GM18519 (cell line): ENCODE measurements at regions not wholly inside any gene's neighbourhood (a gene's known extent, or its start where the extent isn't known, plus 50 kb on each side); places are given as distances from the start of the nearest gene placed in this dataset.

ENCODE experiments used
- ATAC-seq: cut with Tn5 transposase; IDR thresholded peaks from one replicate; pipeline ENCODE4 v1.9.1; 2021; ENCODE audit warnings: mild to moderate bottlenecking, moderate library complexity; ENCODE audit not compliant: unreplicated experiment, low FRiP score

GRCh38 chr12:82174936-82175335 is 183.3 kb downstream of the CCDC59 start:
- ATAC-seq: no peak

- no peak for ATAC-seq
Measured at GRCh38 chr12:82174383-82174782, 183.8 kb downstream of the CCDC59 start.

GRCh38 chr12:82149045-82149444 is 209.1 kb downstream of the CCDC59 start:
- no peak for ATAC-seq

- ATAC-seq: no peak
Measured at GRCh38 chr12:82146740-82147139, 211.4 kb downstream of the CCDC59 start.

- ATAC-seq: no peak
Measured at GRCh38 chr12:82144505-82144904, 213.7 kb downstream of the CCDC59 start.

GRCh38 chr12:82132390-82132789 is 225.8 kb downstream of the CCDC59 start:
- no peak for ATAC-seq

- no peak for ATAC-seq
Measured at GRCh38 chr12:82130762-82131161, 227.4 kb downstream of the CCDC59 start.

GRCh38 chr12:82124711-82125380 is 233.3 kb downstream of the CCDC59 start:
- no peak for ATAC-seq

GRCh38 chr12:82121545-82121944 is 236.6 kb downstream of the CCDC59 start:
- ATAC-seq: no peak

- no peak for ATAC-seq
Measured at GRCh38 chr12:82120901-82121300, 237.3 kb downstream of the CCDC59 start.

- ATAC-seq: no peak
Measured at GRCh38 chr12:82109243-82109642, 248.9 kb downstream of the CCDC59 start.

- no peak for ATAC-seq
Measured at GRCh38 chr12:82108615-82109014, 249.6 kb downstream of the CCDC59 start.

GRCh38 chr12:82099216-82099615 is 259.0 kb downstream of the CCDC59 start:
- no peak for ATAC-seq

- ATAC-seq: no peak
Measured at GRCh38 chr12:82097877-82098276, 260.3 kb downstream of the CCDC59 start.

- ATAC-seq: no peak
Measured at GRCh38 chr12:82097438-82097837, 260.7 kb downstream of the CCDC59 start.

- no peak for ATAC-seq
Measured at GRCh38 chr12:82090165-82090564, 268.0 kb downstream of the CCDC59 start.

- ATAC-seq: no peak
Measured at GRCh38 chr12:82089369-82090121, 268.6 kb downstream of the CCDC59 start.

GRCh38 chr12:82082501-82082900 is 275.7 kb downstream of the CCDC59 start:
- no peak for ATAC-seq

GRCh38 chr12:82069931-82070514 is 288.2 kb downstream of the CCDC59 start:
- ATAC-seq: no peak

- ATAC-seq: no peak
Measured at GRCh38 chr12:82058197-82058596, 299.0 kb upstream of the PPFIA2 start.

- no peak for ATAC-seq
Measured at GRCh38 chr12:82057770-82058169, 298.6 kb upstream of the PPFIA2 start.

- ATAC-seq: no peak
Measured at GRCh38 chr12:82055391-82055790, 296.2 kb upstream of the PPFIA2 start.
